Neural cell (in vitro differentiated cells): ENCODE measurements at regions not wholly inside any gene's neighbourhood (a gene's known extent, or its start where the extent isn't known, plus 50 kb on each side); places are given as distances from the start of the nearest gene placed in this dataset.
"Not testable (repeated sequence)": the region's sequence is repeated elsewhere in the genome, so short reads cannot be mapped to it uniquely, and the experiment has no call there.

Experiments
- H2AFZ ChIP-seq: fragments of 200-600, 300-800 bp; sonication (generic), shearing (Covaris generic); 2 replicates; pipeline ENCODE4 v1.6.0; 2014; ENCODE audit warnings: low read depth, mild to moderate bottlenecking, antibody characterized with exemption, low read length, moderate library complexity
- H3F3A ChIP-seq: fragments of 200-600 bp; shearing (Covaris generic); 2 replicates; pipeline ENCODE4 v1.6.1; 2016; ENCODE audit warnings: mild to moderate bottlenecking, moderate library complexity, mixed read lengths, antibody characterized with exemption, low read length; ENCODE audit not compliant: insufficient read depth, poor library complexity, severe bottlenecking
- H3K27ac ChIP-seq: fragments of 200-600, 300-800 bp; sonication (generic), shearing (Covaris generic); 2 replicates; pipeline ENCODE4 v1.5.1; 2014; ENCODE audit warnings: mild to moderate bottlenecking, low read length, moderate library complexity
- H3K27me3 ChIP-seq: fragments of 300-800, 200-600 bp; sonication (generic), shearing (Covaris generic); 2 replicates; pipeline ENCODE4 v1.6.0; 2014; ENCODE audit warnings: mild to moderate bottlenecking, low read depth, low read length, moderate library complexity; ENCODE audit not compliant: insufficient read depth
- H3K36me3 ChIP-seq: fragments of 300-800, 200-600 bp; sonication (generic), shearing (Covaris generic); 2 replicates; pipeline ENCODE4 v1.5.1; 2014; ENCODE audit warnings: mild to moderate bottlenecking, antibody characterized with exemption, low read length, moderate library complexity; ENCODE audit not compliant: insufficient read depth
- H3K4me2 ChIP-seq: fragments of 300-800, 200-600 bp; sonication (generic), shearing (Covaris generic); 2 replicates; pipeline ENCODE4 v1.6.0; 2014; ENCODE audit warnings: mild to moderate bottlenecking, low read length
- H3K4me3 ChIP-seq: fragments of 300-800, 200-600 bp; sonication (generic), shearing (Covaris generic); 2 replicates; pipeline ENCODE4 v1.5.1; 2014; ENCODE audit warnings: mild to moderate bottlenecking, low read length, moderate library complexity
- H3K79me2 ChIP-seq: fragments of 200-600 bp; shearing (Covaris generic); replicated peaks from 2 replicates; pipeline ENCODE4 v1.6.0; 2014; ENCODE audit warnings: mild to moderate bottlenecking, low read length, moderate library complexity; ENCODE audit not compliant: insufficient read depth
- H3K9ac ChIP-seq: fragments of 300-800, 200-600 bp; sonication (generic), shearing (Covaris generic); 2 replicates; pipeline ENCODE4 v1.6.1; 2016; ENCODE audit warnings: mild to moderate bottlenecking, low read length, mixed read lengths
- H3K9me2 ChIP-seq: fragments of 200-600 bp; shearing (Covaris generic); 2 replicates; pipeline ENCODE4 v1.6.1; 2016; ENCODE audit warnings: mild to moderate bottlenecking, low read length, mixed read lengths; ENCODE audit not compliant: insufficient read depth
- H3K9me3 ChIP-seq: fragments of 200-600, 300-800 bp; sonication (generic), shearing (Covaris generic); 2 replicates; pipeline ENCODE4 v1.6.1; 2016; ENCODE audit warnings: mild to moderate bottlenecking, mixed run types, low read length, moderate library complexity, mixed read lengths
- H4K20me1 ChIP-seq: fragments of 200-600 bp; shearing (Covaris generic); 2 replicates; pipeline ENCODE4 v1.6.1; 2016; ENCODE audit warnings: mild to moderate bottlenecking, mixed run types; ENCODE audit not compliant: insufficient read depth
- EP300 ChIP-seq: fragments of 450-650 bp; conservative IDR thresholded peaks from 2 replicates; pipeline ENCODE4 v1.6.1; 2014; ENCODE audit warnings: antibody characterized with exemption, mild to moderate bottlenecking, moderate library complexity; ENCODE audit not compliant: poor library complexity, severe bottlenecking
- EZH2 ChIP-seq: fragments of 200-600, 300-800 bp; shearing (Covaris generic), sonication (generic); IDR thresholded peaks from 2 replicates; pipeline ENCODE4 v1.6.1; 2014; ENCODE audit warnings: antibody characterized with exemption, low read length, borderline replicate concordance, mild to moderate bottlenecking; ENCODE audit not compliant: insufficient read depth, poor library complexity, severe bottlenecking
- MXI1 ChIP-seq: fragments of 450-650 bp; conservative IDR thresholded peaks from 2 replicates; pipeline ENCODE4 v1.6.1; 2014; ENCODE audit warnings: antibody characterized with exemption, mild to moderate bottlenecking; ENCODE audit not compliant: poor library complexity, severe bottlenecking
- POLR2AphosphoS5 ChIP-seq: IDR thresholded peaks from 2 replicates; pipeline ENCODE4 v1.6.1; 2012
- RAD21 ChIP-seq: fragments of 450-650 bp; conservative IDR thresholded peaks from 2 replicates; pipeline ENCODE4 v1.6.1; 2014; ENCODE audit warnings: antibody characterized with exemption, mild to moderate bottlenecking, moderate library complexity
- REST ChIP-seq: IDR thresholded peaks from 2 replicates; pipeline ENCODE4 v1.6.1; 2012; ENCODE audit warnings: borderline replicate concordance
- SMC3 ChIP-seq: fragments of 450-650 bp; conservative IDR thresholded peaks from 2 replicates; pipeline ENCODE4 v1.6.1; 2014; ENCODE audit warnings: antibody characterized with exemption, mild to moderate bottlenecking, moderate library complexity; ENCODE audit not compliant: poor library complexity
- TAF1 ChIP-seq: IDR thresholded peaks from 2 replicates; pipeline ENCODE4 v1.6.1; 2012; ENCODE audit warnings: low read depth
- TF ChIP-seq, protein P1 (sequence below): fragments of 450-650 bp; IDR thresholded peaks from 2 replicates; pipeline ENCODE4 v1.5.1; 2014; ENCODE audit warnings: antibody characterized with exemption, mild to moderate bottlenecking, moderate library complexity; ENCODE audit not compliant: poor library complexity, severe bottlenecking

GRCh38 chr11:101786421-101786820 is 128.4 kb upstream of the CEP126 start:
- TF ChIP-seq RAD21 (no peak), MXI1 (no peak), SMC3 (no peak), EP300 (no peak), POLR2AphosphoS5 (no peak), TAF1 (no peak), EZH2 (no peak), REST (no peak)
- TF ChIP-seq, protein P1, sequence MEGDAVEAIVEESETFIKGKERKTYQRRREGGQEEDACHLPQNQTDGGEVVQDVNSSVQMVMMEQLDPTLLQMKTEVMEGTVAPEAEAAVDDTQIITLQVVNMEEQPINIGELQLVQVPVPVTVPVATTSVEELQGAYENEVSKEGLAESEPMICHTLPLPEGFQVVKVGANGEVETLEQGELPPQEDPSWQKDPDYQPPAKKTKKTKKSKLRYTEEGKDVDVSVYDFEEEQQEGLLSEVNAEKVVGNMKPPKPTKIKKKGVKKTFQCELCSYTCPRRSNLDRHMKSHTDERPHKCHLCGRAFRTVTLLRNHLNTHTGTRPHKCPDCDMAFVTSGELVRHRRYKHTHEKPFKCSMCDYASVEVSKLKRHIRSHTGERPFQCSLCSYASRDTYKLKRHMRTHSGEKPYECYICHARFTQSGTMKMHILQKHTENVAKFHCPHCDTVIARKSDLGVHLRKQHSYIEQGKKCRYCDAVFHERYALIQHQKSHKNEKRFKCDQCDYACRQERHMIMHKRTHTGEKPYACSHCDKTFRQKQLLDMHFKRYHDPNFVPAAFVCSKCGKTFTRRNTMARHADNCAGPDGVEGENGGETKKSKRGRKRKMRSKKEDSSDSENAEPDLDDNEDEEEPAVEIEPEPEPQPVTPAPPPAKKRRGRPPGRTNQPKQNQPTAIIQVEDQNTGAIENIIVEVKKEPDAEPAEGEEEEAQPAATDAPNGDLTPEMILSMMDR: no peak

DNA sequence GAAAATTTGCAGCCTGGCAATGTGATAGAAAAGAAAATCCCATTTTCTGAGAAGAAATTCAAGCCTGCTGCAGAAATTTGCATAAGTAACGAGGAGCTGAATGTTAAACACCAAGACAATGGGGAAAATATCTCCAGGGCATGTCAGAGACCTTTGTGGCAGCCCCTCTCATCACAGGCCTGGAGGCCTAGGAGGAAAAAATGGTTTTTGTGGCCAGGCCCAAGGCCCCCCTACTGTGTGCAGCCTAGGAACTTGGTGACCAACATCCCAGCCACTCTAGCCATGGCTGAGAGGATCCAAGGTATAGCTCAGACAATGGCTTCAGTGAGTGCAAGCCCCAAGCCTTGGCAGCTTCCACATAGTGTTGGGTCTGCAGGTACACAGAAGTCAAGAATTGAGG is 135.6 kb upstream of the CEP126 start:
- not testable (repeated sequence) for H3K4me3 ChIP-seq, H3K27me3 ChIP-seq, H3K36me3 ChIP-seq, H3K4me2 ChIP-seq, H3K79me2 ChIP-seq, H3K9ac ChIP-seq, H3F3A ChIP-seq, H3K27ac ChIP-seq, H3K9me2 ChIP-seq, H3K9me3 ChIP-seq, H2AFZ ChIP-seq, H4K20me1 ChIP-seq

More at GRCh38 chr11:101786421-101786820, 128.4 kb upstream of the CEP126 start:
- Histone ChIP-seq H3K36me3 (no peaks in the 10 kb centered on the region), H3K4me3 (no peak overlapping the region), H3K79me2 (no peaks in the 10 kb centered on the region), H3K9ac (no peak overlapping the region), H4K20me1 (no peaks in the 10 kb centered on the region), H3K4me2 (no peak overlapping the region), H2AFZ (no peak overlapping the region), H3K9me3 (no peaks in the 10 kb centered on the region), H3F3A (no peaks in the 10 kb centered on the region), H3K27ac (no peak overlapping the region), H3K27me3 (no peaks in the 10 kb centered on the region), H3K9me2 (no peaks in the 10 kb centered on the region)

DNA sequence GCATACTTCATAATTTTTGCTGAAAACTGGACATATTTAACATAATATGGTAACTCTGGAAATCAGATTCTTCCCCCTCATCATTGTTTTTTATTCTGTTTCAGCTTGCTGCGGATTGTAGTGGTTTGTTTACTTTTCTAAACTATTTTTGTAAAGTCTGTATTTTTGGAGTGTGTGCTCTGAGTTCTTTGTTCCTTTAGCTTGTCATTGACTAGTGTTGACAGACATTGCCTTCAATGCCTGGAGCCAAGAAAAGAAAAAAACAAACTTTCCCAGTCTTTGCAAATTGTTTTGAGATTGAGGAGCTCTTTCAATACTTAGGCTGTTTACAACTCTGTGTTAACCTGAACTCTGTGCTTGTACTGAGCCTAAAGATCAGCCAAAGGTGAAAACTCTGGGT is 137.3 kb upstream of the CEP126 start:
- no peak overlapping the region for H3K4me2 ChIP-seq
- H4K20me1 ChIP-seq: no peaks in the 10 kb centered on the region
- no peak overlapping the region for H3K4me3 ChIP-seq
- TF ChIP-seq TAF1 (no peak), EZH2 (no peak), REST (no peak), SMC3 (no peak), RAD21 (no peak), MXI1 (no peak), POLR2AphosphoS5 (no peak), EP300 (no peak)
- TF ChIP-seq, protein P1: no peak
- no peaks in the 10 kb centered on the region for H3K9me2 ChIP-seq
- H3F3A ChIP-seq: no peaks in the 10 kb centered on the region
- H3K9me3 ChIP-seq: peaks cover 5% of the 10 kb centered on the region
- no peaks in the 10 kb centered on the region for H3K27me3 ChIP-seq
- no peaks in the 10 kb centered on the region for H3K36me3 ChIP-seq
- no peaks in the 10 kb centered on the region for H3K79me2 ChIP-seq
- H3K27ac ChIP-seq: no peak overlapping the region
- H2AFZ ChIP-seq: no peak overlapping the region
- no peak overlapping the region for H3K9ac ChIP-seq
